GM20000 (cell line): ENCODE measurements at regions not wholly inside any gene's neighbourhood (a gene's known extent, or its start where the extent isn't known, plus 50 kb on each side); places are given as distances from the start of the nearest gene placed in this dataset.

Experiments
- DNase-seq: peaks from one replicate; pipeline ENCODE4 v3.0.0; 2012; ENCODE audit warnings: low spot score
- TF ChIP-seq, protein P1 (sequence below): IDR thresholded peaks from 2 replicates; pipeline ENCODE4 v1.5.1; 2012; ENCODE audit warnings: mild to moderate bottlenecking, control low read depth; ENCODE audit errors: extremely low read depth, missing control alignments

DNA sequence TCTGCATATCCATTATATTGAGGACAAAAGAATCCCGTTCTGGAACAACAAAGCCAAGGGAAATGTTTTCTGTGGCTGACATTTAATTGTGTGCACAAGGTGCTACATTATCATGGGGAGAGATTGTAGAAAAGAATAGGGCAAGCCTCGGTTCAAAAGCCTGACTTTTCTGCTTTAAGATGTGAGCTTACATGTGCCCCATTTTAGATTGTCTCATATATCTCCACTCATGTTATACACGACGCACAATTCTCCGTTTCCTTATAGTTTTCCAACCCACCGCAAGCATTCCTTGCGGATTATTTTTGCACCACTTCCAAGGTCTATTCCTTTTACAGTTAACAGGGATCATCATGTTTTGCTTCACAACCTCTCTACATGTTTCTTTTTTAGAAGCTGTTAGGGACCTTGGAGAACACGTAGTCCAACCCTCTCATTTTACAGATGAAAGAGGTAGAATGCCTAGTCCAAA, 99.6 kb upstream of the MAML3 start:
- TF ChIP-seq, protein P1, sequence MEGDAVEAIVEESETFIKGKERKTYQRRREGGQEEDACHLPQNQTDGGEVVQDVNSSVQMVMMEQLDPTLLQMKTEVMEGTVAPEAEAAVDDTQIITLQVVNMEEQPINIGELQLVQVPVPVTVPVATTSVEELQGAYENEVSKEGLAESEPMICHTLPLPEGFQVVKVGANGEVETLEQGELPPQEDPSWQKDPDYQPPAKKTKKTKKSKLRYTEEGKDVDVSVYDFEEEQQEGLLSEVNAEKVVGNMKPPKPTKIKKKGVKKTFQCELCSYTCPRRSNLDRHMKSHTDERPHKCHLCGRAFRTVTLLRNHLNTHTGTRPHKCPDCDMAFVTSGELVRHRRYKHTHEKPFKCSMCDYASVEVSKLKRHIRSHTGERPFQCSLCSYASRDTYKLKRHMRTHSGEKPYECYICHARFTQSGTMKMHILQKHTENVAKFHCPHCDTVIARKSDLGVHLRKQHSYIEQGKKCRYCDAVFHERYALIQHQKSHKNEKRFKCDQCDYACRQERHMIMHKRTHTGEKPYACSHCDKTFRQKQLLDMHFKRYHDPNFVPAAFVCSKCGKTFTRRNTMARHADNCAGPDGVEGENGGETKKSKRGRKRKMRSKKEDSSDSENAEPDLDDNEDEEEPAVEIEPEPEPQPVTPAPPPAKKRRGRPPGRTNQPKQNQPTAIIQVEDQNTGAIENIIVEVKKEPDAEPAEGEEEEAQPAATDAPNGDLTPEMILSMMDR, result no peak

DNA sequence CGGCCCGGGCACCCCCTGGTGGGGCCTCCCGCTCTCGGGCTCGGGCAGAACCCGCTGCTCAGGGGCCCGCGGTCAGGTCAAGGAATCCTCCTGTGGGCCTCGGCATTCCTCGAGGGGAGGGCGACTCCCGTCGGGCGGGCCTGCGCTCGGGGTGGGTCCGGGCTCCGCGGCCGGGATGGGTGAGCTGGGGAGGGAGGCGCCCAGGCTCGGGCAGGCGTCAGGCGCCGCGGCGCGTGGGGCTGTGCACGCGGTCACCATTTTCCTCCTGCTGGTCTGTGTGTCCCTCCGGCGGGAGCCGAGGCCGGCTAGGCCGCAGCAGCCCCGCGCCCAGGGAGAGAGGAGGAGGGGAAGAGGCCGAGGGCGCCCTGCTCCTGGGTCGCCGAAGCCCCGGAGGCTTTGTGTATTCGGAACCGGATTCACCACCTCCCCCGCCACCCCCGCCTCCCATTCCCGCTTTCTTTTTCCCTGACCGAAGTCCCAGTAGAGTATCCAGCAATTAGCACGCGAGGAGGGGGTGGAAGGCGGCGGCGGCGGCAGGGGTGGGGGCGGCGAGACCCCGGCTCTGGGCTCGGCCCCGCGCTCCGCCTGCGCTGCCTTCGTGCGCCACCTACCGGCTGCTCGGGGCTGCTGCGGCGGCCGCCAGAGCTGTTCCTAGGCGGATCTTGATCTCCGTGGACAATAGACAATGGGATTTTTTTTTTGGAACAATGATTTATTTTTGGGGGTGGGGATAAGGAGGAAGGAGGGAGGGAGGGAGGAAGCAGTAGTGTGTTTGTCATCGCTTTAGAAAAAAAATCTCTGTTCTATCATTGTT, 99.0 kb upstream of the MAML3 start:
- TF ChIP-seq, protein P1, result peak; percentile 99
- peak; percentile 78 for DNase-seq

More for the DNA sequence above, 99.6 kb upstream of the MAML3 start:
- DNase-seq, result no peak

GRCh38 chr4:140252141-140252741, 98.3 kb upstream of the MAML3 start:
- peak; percentile 33 for DNase-seq

GRCh38 chr4:140251571-140251970, 97.6 kb upstream of the MAML3 start:
- TF ChIP-seq, protein P1, result no peak
- no peak for DNase-seq

More at GRCh38 chr4:140252141-140252741, 98.3 kb upstream of the MAML3 start:
- TF ChIP-seq, protein P1, result no peak

- TF ChIP-seq, protein P1, result no peak
- no peak for DNase-seq
Observed at GRCh38 chr4:140250989-140251552, 97.1 kb upstream of the MAML3 start.

DNA sequence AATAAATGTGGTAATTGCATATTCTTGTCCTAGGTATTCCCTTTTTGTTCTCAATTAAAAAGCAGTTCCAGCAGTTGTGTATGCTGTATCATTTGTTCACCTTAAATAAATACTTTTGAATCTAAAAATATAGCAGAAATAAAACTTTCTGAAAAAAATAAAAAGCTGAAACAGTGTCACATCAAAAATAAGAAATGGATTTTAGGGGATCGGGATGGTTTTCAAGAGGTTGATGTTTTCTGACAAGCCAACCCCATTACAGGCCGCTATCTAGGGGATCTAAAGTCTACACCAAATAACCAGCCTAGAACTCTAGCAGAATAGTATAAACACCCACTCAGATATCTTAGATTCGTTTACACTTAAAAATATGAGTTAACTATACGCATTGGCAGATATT, 95.4 kb upstream of the MAML3 start:
- TF ChIP-seq, protein P1, result no peak
- DNase-seq, result no peak

DNA sequence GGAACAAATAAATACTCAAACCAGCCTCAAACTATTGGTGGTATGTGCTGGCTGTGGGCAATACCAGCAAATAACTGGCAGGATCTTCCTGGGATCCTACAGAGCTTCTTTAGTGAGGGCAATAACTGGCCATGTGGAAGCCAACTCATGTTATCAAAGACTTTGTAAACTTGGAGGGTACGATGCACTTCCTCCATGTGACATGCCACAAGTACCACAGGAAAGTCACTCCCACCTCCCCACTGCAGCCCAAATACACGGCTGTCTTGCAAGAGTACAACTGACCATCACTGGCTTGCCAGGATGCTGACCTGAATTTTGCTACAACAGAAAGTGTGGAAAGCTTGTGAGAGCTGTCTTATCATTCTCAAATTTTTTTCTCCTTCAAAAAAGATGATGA, 93.3 kb upstream of the MAML3 start:
- no peak for DNase-seq
- TF ChIP-seq, protein P1, result no peak
